ENCODE measurements at regions not wholly inside any gene's neighbourhood (a gene's known extent, or its start where the extent isn't known, plus 50 kb on each side); places are given as distances from the start of the nearest gene placed in this dataset.
"Not testable (repeated sequence)": the region's sequence is repeated elsewhere in the genome, so short reads cannot be mapped to it uniquely, and the experiment has no call there.

GRCh38 chr2:209191139-209191538 is 232.7 kb upstream of the MAP2 start:
- DNase-seq, result no peak

- DNase-seq, result no peak
Measured at GRCh38 chr2:209194717-209195116, 229.1 kb upstream of the MAP2 start.

GRCh38 chr2:209208211-209208610 is 215.6 kb upstream of the MAP2 start:
- DNase-seq, result peak; percentile 51

GRCh38 chr2:209209943-209210342 is 213.9 kb upstream of the MAP2 start:
- no peak for DNase-seq

- no peak for DNase-seq
Measured at GRCh38 chr2:209230560-209230959, 193.3 kb upstream of the MAP2 start.

- no peak for DNase-seq
Measured at GRCh38 chr2:209236377-209236776, 187.5 kb upstream of the MAP2 start.

GRCh38 chr2:209238765-209239584 is 184.9 kb upstream of the MAP2 start:
- no peak for DNase-seq

GRCh38 chr2:209239585-209239938 is 184.3 kb upstream of the MAP2 start:
- no peak for DNase-seq

- no peak for DNase-seq
Measured at GRCh38 chr2:209240204-209240603, 183.6 kb upstream of the MAP2 start.

- DNase-seq, result peak; percentile 10
Measured at GRCh38 chr2:209253544-209253943, 170.3 kb upstream of the MAP2 start.

- DNase-seq, result no peak
Measured at GRCh38 chr2:209259767-209260166, 164.1 kb upstream of the MAP2 start.

- DNase-seq, result no peak
Measured at GRCh38 chr2:209260281-209260680, 163.6 kb upstream of the MAP2 start.

GRCh38 chr2:209261366-209262053 is 162.3 kb upstream of the MAP2 start:
- not testable (repeated sequence) for DNase-seq

GRCh38 chr2:209269024-209269423 is 154.8 kb upstream of the MAP2 start:
- DNase-seq, result no peak

GRCh38 chr2:209276000-209276399 is 147.8 kb upstream of the MAP2 start:
- no peak for DNase-seq

- DNase-seq, result no peak
Measured at GRCh38 chr2:209277444-209277843, 146.4 kb upstream of the MAP2 start.

- DNase-seq, result no peak
Measured at GRCh38 chr2:209298601-209299000, 125.2 kb upstream of the MAP2 start.

- DNase-seq, result not testable (repeated sequence)
Measured at GRCh38 chr2:209299478-209299877, 124.4 kb upstream of the MAP2 start.

- not testable (repeated sequence) for DNase-seq
Measured at GRCh38 chr2:209300766-209301165, 123.1 kb upstream of the MAP2 start.

- no peak for DNase-seq
Measured at GRCh38 chr2:209305026-209305425, 118.8 kb upstream of the MAP2 start.

GRCh38 chr2:209305746-209306196 is 118.1 kb upstream of the MAP2 start:
- no peak for DNase-seq

GRCh38 chr2:209307161-209308001 is 116.5 kb upstream of the MAP2 start:
- DNase-seq, result no peak

- no peak for DNase-seq
Measured at GRCh38 chr2:209308415-209308814, 115.4 kb upstream of the MAP2 start.

Data from RPMI8226 (cell line).